ENCODE measurements at regions not wholly inside any gene's neighbourhood (a gene's known extent, or its start where the extent isn't known, plus 50 kb on each side); places are given as distances from the start of the nearest gene placed in this dataset.
"Not testable (repeated sequence)": the region's sequence is repeated elsewhere in the genome, so short reads cannot be mapped to it uniquely, and the experiment has no call there.

- Histone ChIP-seq H3K4me1 (peaks cover 0 to 14% (median 12%) of the 10 kb centered on the region in 4 donors), H3K27me3 (no peaks in the 10 kb centered on the region), H3K36me3 (no peaks in the 10 kb centered on the region), H3K9me3 (no peaks in the 10 kb centered on the region), H3K4me3 (peak overlapping the region in 1 of 4 donors; percentile 5), H3K27ac (peak overlapping the region; percentile 76 to 86 (median 81))
- WGBS, 2 donors, result 24 to 67% methylated on average over 13 of the region's 13 CpGs
- peak; percentile 93 for DNase-seq
- intact Hi-C loops (cut with DNase I), result loop anchor here (10.0 kb wide), 1 partner anchor 256 kb away; no protein-coding TSS in a partner anchor
- TF ChIP-seq EP300 (IDR thresholded peaks at IDR 0.05) (peak in 2 of 4 donors; percentile 43 to 91), CTCF (IDR thresholded peaks at IDR 0.05) (no peak), POLR2AphosphoS5 (IDR thresholded peaks at IDR 0.05) (peak; percentile 66 to 96 (median 76)), POLR2A (IDR thresholded peaks at IDR 0.05) (no peak)
Observed at GRCh38 chr6:4358414-4359107, 223.2 kb upstream of the ECI2 start.

- peak overlapping the region in 3 of 4 donors; percentile 45 to 64 (median 49) for H3K27ac ChIP-seq
- not testable (repeated sequence) for H3K27me3 ChIP-seq, H3K4me3 ChIP-seq, H3K36me3 ChIP-seq, H3K9me3 ChIP-seq, DNase-seq
- intact Hi-C loops (cut with DNase I), result loop anchor here (10.0 kb wide), 1 partner anchor 257 kb away; no protein-coding TSS in a partner anchor
- 68 to 92% methylated on average over 3 of the region's 3 CpGs for WGBS, 2 donors
- peaks cover 0 to 16% (median 15%) of the 10 kb centered on the region in 4 donors for H3K4me1 ChIP-seq
Observed at GRCh38 chr6:4357660-4358152, 222.3 kb upstream of the ECI2 start.

GRCh38 chr6:4356899-4357659 is 221.7 kb upstream of the ECI2 start:
- H3K4me1 ChIP-seq, result peaks cover 0 to 22% (median 21%) of the 10 kb centered on the region in 4 donors
- H3K4me3 ChIP-seq, result no peak overlapping the region
- no peak for TF ChIP-seq POLR2AphosphoS5 (IDR thresholded peaks at IDR 0.05)
- TF ChIP-seq POLR2A (IDR thresholded peaks at IDR 0.05), result no peak
- no peak for TF ChIP-seq EP300 (IDR thresholded peaks at IDR 0.05)
- no peak for TF ChIP-seq CTCF (IDR thresholded peaks at IDR 0.05)
- DNase-seq, result no peak
- H3K36me3 ChIP-seq, result no peaks in the 10 kb centered on the region
- H3K27ac ChIP-seq, result peak overlapping the region in 3 of 4 donors; percentile 45 to 64 (median 49)
- H3K27me3 ChIP-seq, result no peaks in the 10 kb centered on the region
- H3K9me3 ChIP-seq, result no peaks in the 10 kb centered on the region
- intact Hi-C loops (cut with DNase I), result loop anchor here (10.0 kb wide), 1 partner anchor 258 kb away; no protein-coding TSS in a partner anchor
- 47 to 65% methylated on average over 7 of the region's 7 CpGs for WGBS, 2 donors

GRCh38 chr6:4355241-4355640 is 219.9 kb upstream of the ECI2 start:
- 85 to 90% methylated on average over 5 of the region's 5 CpGs for WGBS, 2 donors
- TF ChIP-seq POLR2AphosphoS5 (IDR thresholded peaks at IDR 0.05), result peak in 1 of 4 donors; percentile 13
- TF ChIP-seq EP300 (IDR thresholded peaks at IDR 0.05), result no peak
- Histone ChIP-seq H3K27me3 (no peaks in the 10 kb centered on the region), H3K4me3 (no peak overlapping the region), H3K27ac (peak overlapping the region in 1 of 4 donors; percentile 8), H3K36me3 (no peaks in the 10 kb centered on the region), H3K9me3 (no peaks in the 10 kb centered on the region), H3K4me1 (peaks cover 0 to 41% (median 38%) of the 10 kb centered on the region in 4 donors)
- no peak for DNase-seq
- intact Hi-C loops (cut with DNase I), result loop anchor here (10.0 kb wide), 1 partner anchor 260 kb away; no protein-coding TSS in a partner anchor

GRCh38 chr6:4354181-4354580 is 218.8 kb upstream of the ECI2 start:
- Histone ChIP-seq H3K4me3 (no peak overlapping the region), H3K36me3 (no peaks in the 10 kb centered on the region), H3K9me3 (no peaks in the 10 kb centered on the region), H3K27ac (no peak overlapping the region), H3K27me3 (no peaks in the 10 kb centered on the region), H3K4me1 (peaks cover 0 to 50% (median 46%) of the 10 kb centered on the region in 4 donors)
- TF ChIP-seq POLR2A (IDR thresholded peaks at IDR 0.05), result no peak
- TF ChIP-seq CTCF (IDR thresholded peaks at IDR 0.05), result no peak
- TF ChIP-seq POLR2AphosphoS5 (IDR thresholded peaks at IDR 0.05), result no peak
- no peak for TF ChIP-seq EP300 (IDR thresholded peaks at IDR 0.05)
- intact Hi-C loops (cut with DNase I), result loop anchor here (5.0 to 10.0 kb wide), 2 partner anchors 223 to 261 kb away; no protein-coding TSS in a partner anchor
- 94% methylated on average over 7 of the region's 7 CpGs for WGBS, 2 donors
- no peak for DNase-seq

Data from sigmoid colon (tissue), 6 donors.